ENCODE measurements at regions not wholly inside any gene's neighbourhood (a gene's known extent, or its start where the extent isn't known, plus 50 kb on each side); places are given as distances from the start of the nearest gene placed in this dataset.
A peak's percentile ranks its signal among the peaks of the same experiment; 100 is the strongest.

DNA sequence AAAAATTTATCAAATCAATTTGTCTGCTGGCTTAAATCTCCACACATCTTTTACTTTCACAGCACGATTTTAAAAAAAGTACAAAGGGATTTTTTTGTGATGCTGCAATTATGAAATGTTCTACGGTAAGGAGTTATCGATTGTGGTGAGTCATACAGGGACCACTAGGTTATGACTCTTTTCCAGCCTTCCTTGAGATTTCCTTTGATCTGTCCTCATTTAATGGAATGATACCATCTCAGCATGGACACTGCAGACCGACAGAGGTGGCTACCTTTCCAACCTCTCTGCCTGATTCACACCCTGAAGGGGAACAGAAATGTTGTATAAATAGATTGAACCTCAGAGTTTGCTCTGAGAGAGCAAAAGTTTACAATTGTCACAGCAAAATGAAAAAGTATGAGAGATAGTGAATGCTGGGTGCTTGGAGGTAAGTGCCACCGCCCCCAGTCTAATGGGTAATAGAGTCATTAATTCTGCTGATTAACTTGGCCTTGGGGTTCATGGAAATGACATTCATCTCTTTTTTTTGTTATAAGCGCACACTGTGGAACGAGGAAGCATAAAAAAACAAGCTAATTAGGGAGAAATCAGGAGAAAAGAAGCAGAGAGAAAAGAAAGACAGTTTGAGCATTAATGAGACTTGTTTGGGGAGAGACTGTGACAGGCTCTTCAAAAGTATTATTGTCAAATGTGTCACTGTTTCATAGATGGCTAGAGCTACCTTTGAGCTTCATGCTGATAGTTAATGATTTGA is 306.0 kb downstream of the RNF144B start:
- Mint-ChIP-seq H3K36me3 (no peaks in the 10 kb centered on the region), H3K27me3 (no peaks in the 10 kb centered on the region), H3K27ac (no peak overlapping the region), H3K4me3 (no peak overlapping the region), H3K9me3 (no peaks in the 10 kb centered on the region), H3K4me1 (no peaks in the 10 kb centered on the region)
- ATAC-seq (no peak), DNase-seq (no peak)
- POLR2A ChIA-PET, result no interaction called here

- Mint-ChIP-seq H3K4me1 (no peaks in the 10 kb centered on the region), H3K27me3 (no peaks in the 10 kb centered on the region), H3K27ac (no peak overlapping the region), H3K36me3 (no peaks in the 10 kb centered on the region), H3K9me3 (no peaks in the 10 kb centered on the region), H3K4me3 (no peak overlapping the region)
- ATAC-seq (no peak), DNase-seq (no peak)
- POLR2A ChIA-PET, result no interaction called here
Observed at GRCh38 chr6:18693881-18694280, 306.7 kb downstream of the RNF144B start.

DNA sequence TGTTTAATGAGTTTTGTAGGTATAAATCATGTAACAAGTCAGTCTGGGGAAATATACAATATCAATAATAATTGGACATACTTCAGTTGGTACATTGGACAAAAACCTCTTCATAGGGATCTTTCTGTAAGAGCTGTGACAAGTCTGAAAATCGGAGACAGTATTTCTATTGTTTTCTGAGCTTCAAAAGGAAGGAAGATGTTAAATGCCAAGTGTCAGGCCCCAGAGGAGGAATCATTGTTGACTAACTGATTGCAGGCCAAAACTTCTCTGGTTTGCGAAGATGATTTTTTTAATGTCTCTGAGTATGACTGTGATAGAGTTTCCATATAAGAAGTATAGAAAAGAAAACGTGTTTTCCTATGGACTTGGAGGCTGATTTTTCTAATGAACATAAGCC is 316.4 kb downstream of the RNF144B start:
- POLR2A ChIA-PET, result no interaction called here
- H3K4me3 Mint-ChIP-seq, result no peak overlapping the region
- no peaks in the 10 kb centered on the region for H3K4me1 Mint-ChIP-seq
- H3K9me3 Mint-ChIP-seq, result peaks cover 0 to 24% (median 4%) of the 10 kb centered on the region in 9 donors
- H3K27me3 Mint-ChIP-seq, result no peaks in the 10 kb centered on the region
- no peaks in the 10 kb centered on the region for H3K36me3 Mint-ChIP-seq
- no peak for DNase-seq
- ATAC-seq, result no peak
- H3K27ac Mint-ChIP-seq, result no peak overlapping the region

DNA sequence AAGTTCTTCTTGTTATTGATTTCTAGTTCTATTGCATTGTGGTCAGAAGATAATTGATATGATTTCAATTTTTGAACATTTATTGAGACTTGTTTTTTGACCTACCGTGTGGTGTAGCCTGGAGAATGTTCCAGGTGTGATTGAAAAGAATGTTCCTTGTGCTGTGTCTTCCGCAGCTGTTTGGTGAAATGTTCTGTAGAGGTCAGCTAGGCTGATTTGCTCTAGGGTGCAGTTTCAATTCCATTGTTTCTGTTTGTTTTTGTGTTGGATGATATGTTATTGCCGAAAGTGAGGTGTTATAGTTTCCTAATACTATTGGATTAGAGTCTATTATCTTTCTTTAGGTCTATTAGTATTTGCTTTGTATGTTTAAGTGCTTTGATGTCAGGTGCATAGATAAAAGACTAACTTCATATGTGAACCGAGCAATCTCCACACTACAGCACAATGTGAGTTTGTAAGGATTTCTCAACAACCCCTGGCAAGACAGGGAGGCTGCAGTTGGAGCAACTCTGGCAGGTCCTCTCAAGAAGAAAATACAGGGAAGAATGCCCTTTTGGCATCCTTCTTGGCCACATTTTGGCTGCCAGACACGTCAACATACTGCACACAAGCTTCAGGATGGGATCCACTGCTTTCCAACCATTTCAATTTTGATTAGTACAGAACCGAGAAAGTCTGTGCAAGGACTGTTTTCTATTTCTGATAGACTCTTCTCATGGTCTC is 320.7 kb downstream of the RNF144B start:
- POLR2A ChIA-PET, result no interaction called here
- Mint-ChIP-seq H3K4me3 (no peak overlapping the region), H3K4me1 (no peaks in the 10 kb centered on the region)

DNA sequence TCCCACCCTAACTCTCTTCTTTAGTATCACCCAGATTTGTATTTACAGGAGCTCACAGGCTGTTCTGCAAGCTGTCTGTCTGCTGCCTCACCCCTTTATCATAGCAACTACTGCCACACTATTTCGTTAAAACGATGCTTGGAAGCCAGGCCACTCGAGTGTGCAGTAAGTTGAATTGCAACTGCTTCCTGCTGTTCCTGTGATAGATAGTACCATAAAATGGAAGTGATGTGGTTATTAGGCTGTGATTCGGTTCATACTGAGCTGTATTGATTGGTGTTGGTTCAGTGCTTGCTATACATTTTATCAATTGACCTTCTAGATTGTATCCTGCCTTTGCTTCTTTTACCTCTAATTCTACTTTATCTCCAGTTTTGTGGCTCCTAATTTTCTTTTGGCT is 325.4 kb downstream of the RNF144B start:
- Mint-ChIP-seq H3K4me1 (no peaks in the 10 kb centered on the region), H3K36me3 (peaks cover 0 to 7% (median 0%) of the 10 kb centered on the region in 3 donors), H3K27ac (no peak overlapping the region), H3K4me3 (no peak overlapping the region), H3K27me3 (peaks cover 0 to 8% (median 0%) of the 10 kb centered on the region in 5 donors), H3K9me3 (peaks cover 0 to 13% (median 3%) of the 10 kb centered on the region in 9 donors)
- POLR2A ChIA-PET, result no interaction called here
- DNase-seq (no peak), ATAC-seq (no peak)

More for the DNA sequence above, 320.7 kb downstream of the RNF144B start:
- Mint-ChIP-seq H3K27me3 (peaks cover 0 to 5% (median 0%) of the 10 kb centered on the region in 5 donors), H3K9me3 (peaks cover 0 to 24% (median 6%) of the 10 kb centered on the region in 9 donors), H3K36me3 (no peaks in the 10 kb centered on the region), H3K27ac (no peak overlapping the region)
- no peak for ATAC-seq
- no peak for DNase-seq

GRCh38 chr6:18720075-18720474 is 332.9 kb downstream of the RNF144B start:
- ATAC-seq, result no peak
- Mint-ChIP-seq H3K4me3 (no peak overlapping the region), H3K27me3 (peaks cover 0 to 3% (median 0%) of the 10 kb centered on the region in 5 donors), H3K4me1 (no peaks in the 10 kb centered on the region), H3K36me3 (peaks cover 0 to 5% (median 0%) of the 10 kb centered on the region in 3 donors), H3K9me3 (peaks cover 0 to 5% (median 0%) of the 10 kb centered on the region in 9 donors), H3K27ac (no peak overlapping the region)
- DNase-seq, result no peak
- POLR2A ChIA-PET, result no interaction called here

- Mint-ChIP-seq H3K4me1 (no peaks in the 10 kb centered on the region), H3K27me3 (no peaks in the 10 kb centered on the region), H3K27ac (no peak overlapping the region), H3K9me3 (peaks cover 0 to 12% (median 2%) of the 10 kb centered on the region in 9 donors), H3K4me3 (no peak overlapping the region), H3K36me3 (no peaks in the 10 kb centered on the region)
- POLR2A ChIA-PET, result no interaction called here
- ATAC-seq (no peak), DNase-seq (no peak)
Observed at GRCh38 chr6:18724056-18724455, 336.9 kb downstream of the RNF144B start.

DNA sequence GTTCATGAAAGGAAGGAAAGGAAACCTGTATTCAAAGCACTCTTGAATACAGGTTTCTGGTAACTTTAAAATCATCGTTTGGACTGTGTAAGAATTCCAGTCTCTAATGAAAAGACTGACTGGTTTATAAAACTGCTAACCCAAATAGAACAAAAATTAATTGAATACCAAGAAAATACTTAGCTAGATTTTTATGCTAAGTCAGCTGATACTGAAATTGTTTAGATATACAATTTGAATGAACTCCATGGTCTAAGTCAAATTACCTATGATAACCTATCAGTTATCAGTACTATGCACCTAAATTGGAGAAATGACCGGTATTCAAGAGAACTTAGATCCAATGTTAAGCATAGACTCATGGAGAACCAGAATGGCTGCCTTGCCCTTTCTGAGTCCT is 338.3 kb downstream of the RNF144B start:
- DNase-seq, result no peak
- Mint-ChIP-seq H3K4me1 (no peaks in the 10 kb centered on the region), H3K9me3 (peaks cover 0 to 13% (median 2%) of the 10 kb centered on the region in 9 donors), H3K27me3 (no peaks in the 10 kb centered on the region), H3K36me3 (no peaks in the 10 kb centered on the region), H3K4me3 (no peak overlapping the region), H3K27ac (no peak overlapping the region)
- ATAC-seq, result no peak
- POLR2A ChIA-PET, result no interaction called here

DNA sequence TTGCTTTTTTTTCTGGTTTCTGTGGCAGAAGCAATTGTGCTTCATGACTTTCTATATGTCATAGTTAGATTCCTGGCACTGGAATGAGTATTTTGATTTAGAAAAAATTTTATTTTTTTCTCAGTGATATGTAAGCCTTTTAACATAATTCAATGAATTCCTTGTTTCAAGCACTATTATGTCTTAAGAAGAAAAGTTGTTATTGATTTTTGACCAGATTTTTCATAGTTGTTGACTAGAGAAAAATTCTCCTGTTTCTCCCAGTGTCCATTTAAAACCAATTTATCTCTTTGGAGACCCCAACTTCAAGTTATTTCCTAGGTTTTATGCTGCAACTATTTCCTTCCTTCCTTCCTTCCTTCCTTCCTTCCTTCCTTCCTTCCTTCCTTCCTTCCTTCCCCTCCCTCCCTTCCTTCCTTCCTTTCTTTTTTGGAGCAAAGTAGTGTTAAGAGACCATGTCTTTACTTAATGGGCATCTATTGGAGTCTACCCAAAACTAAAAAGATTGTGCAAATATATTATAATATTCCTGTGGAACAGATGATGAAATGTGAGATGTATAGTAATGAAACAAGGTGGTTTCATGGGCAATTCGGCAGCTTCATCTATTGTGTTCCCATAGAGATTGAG is 346.9 kb downstream of the RNF144B start:
- no peak for DNase-seq
- POLR2A ChIA-PET, result no interaction called here
- Mint-ChIP-seq H3K36me3 (no peaks in the 10 kb centered on the region), H3K9me3 (peaks cover 0 to 14% (median 2%) of the 10 kb centered on the region in 9 donors), H3K27ac (no peak overlapping the region), H3K4me3 (no peak overlapping the region), H3K27me3 (peaks cover 0 to 3% (median 0%) of the 10 kb centered on the region in 5 donors), H3K4me1 (no peaks in the 10 kb centered on the region)
- ATAC-seq, result no peak

DNA sequence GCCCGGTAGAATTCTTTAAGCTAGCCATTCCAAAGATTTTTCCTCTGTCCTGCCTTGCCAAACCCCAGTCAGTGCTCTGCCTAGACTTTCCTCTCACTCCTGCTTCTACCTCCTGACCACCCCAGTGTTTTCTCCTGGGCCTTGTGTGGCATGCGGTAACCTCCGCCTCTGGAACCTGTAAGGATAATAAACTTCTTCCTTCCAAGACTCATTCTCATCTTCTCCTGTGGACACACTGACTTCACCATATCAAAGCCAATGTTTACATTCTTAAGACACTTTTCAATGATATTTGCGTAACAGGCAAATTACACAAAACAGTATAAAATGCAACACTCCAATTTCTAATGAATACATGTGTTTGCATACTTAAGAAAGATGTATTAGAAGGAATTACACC is 354.6 kb downstream of the RNF144B start:
- peaks cover 0 to 2% (median 0%) of the 10 kb centered on the region in 9 donors for H3K9me3 Mint-ChIP-seq
- no peak overlapping the region for H3K4me3 Mint-ChIP-seq
- peak overlapping the region in 1 of 10 donors; percentile 46 for H3K27ac Mint-ChIP-seq
- no peaks in the 10 kb centered on the region for H3K4me1 Mint-ChIP-seq
- POLR2A ChIA-PET, result no interaction called here
- DNase-seq (no peak), ATAC-seq (no peak)
- no peaks in the 10 kb centered on the region for H3K27me3 Mint-ChIP-seq
- no peaks in the 10 kb centered on the region for H3K36me3 Mint-ChIP-seq

DNA sequence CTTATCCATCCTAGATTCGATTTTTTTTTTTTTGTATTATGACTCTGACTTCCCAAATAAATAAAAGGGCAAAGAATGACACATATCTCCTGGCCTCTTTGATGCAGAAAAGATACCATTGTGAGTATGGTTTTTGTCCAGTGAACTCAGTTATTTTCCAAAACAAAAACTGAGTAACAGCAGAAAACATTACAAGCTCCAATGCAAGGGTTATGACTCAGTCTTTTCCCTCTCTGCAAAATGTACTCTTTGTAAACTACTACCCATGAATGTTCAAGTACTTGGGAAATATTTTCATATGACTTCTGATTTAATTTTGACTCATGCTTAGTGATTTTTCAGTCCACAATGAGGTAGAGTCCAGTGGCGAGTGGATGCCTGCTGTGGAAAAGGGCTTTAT is 355.3 kb downstream of the RNF144B start:
- Mint-ChIP-seq H3K4me1 (no peaks in the 10 kb centered on the region), H3K9me3 (peaks cover 0 to 2% (median 0%) of the 10 kb centered on the region in 9 donors)
- POLR2A ChIA-PET, result no interaction called here

GRCh38 chr6:18746727-18747126 is 359.6 kb downstream of the RNF144B start:
- POLR2A ChIA-PET, result no interaction called here
- Mint-ChIP-seq H3K27me3 (peaks cover 0 to 4% (median 0%) of the 10 kb centered on the region in 5 donors), H3K27ac (no peak overlapping the region), H3K36me3 (no peaks in the 10 kb centered on the region), H3K4me1 (no peaks in the 10 kb centered on the region), H3K9me3 (peaks cover 0 to 4% (median 0%) of the 10 kb centered on the region in 9 donors), H3K4me3 (no peak overlapping the region)
- no peak for ATAC-seq
- DNase-seq, result no peak

More for the DNA sequence above, 355.3 kb downstream of the RNF144B start:
- Mint-ChIP-seq H3K27me3 (peaks cover 0 to under 1% (median 0%) of the 10 kb centered on the region in 5 donors), H3K27ac (no peak overlapping the region), H3K36me3 (no peaks in the 10 kb centered on the region), H3K4me3 (no peak overlapping the region)
- ATAC-seq (no peak), DNase-seq (no peak)

DNA sequence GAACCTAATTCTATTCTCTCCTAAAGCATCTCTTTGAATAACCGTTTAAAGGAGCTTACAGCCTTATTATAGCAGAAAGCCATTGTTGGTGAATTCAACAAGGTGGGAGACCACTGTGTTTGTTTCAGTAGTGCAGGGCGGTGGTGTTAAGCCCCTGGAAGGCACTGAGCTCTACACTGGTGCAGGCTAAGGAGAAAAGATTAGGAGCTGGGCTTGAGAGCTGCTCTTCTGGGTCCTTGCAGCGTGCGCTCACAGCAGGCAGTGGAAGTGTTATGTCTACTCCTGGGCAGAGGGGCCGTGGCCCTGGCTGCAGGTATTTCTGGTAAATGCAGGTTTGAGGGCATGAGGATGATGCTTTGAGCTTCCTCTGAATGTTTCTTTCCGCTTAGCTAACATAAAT is 361.2 kb downstream of the RNF144B start:
- DNase-seq, result no peak
- no peaks in the 10 kb centered on the region for H3K4me1 Mint-ChIP-seq
- H3K9me3 Mint-ChIP-seq, result peaks cover 0 to 4% (median 0%) of the 10 kb centered on the region in 9 donors
- ATAC-seq, result no peak
- POLR2A ChIA-PET, result no interaction called here
- no peak overlapping the region for H3K27ac Mint-ChIP-seq
- H3K36me3 Mint-ChIP-seq, result no peaks in the 10 kb centered on the region
- H3K4me3 Mint-ChIP-seq, result no peak overlapping the region
- H3K27me3 Mint-ChIP-seq, result peaks cover 0 to 11% (median 3%) of the 10 kb centered on the region in 5 donors
